ENCODE measurements at regions not wholly inside any gene's neighbourhood (a gene's known extent, or its start where the extent isn't known, plus 50 kb on each side); places are given as distances from the start of the nearest gene placed in this dataset.

- TF ChIP-seq USF2 (IDR thresholded peaks at IDR 0.05; ENCODE audit: low read length): no peak
- no peak for TF ChIP-seq HDAC6 (IDR thresholded peaks at IDR 0.05; ENCODE audit: low read depth, low read length)
- TF ChIP-seq TEAD4 (IDR thresholded peaks at IDR 0.05; ENCODE audit: low read depth, low read length): no peak
These were observed 170.0 kb upstream of the ZNF32 start (continued) for GRCh38 chr10:43818687-43819086.

All from H1 (cell line).